IPS-15b (cell line): ENCODE measurements at regions not wholly inside any gene's neighbourhood (a gene's known extent, or its start where the extent isn't known, plus 50 kb on each side); places are given as distances from the start of the nearest gene placed in this dataset.
"Not testable (repeated sequence)": the region's sequence is repeated elsewhere in the genome, so short reads cannot be mapped to it uniquely, and the experiment has no call there.

Experiments
- H3K27me3 ChIP-seq: one replicate; pipeline ENCODE4 v1.6.1; 2013; ENCODE audit warnings: low read length; ENCODE audit not compliant: control insufficient read depth, insufficient read depth
- H3K36me3 ChIP-seq: one replicate; pipeline ENCODE4 v1.6.1; 2013; ENCODE audit warnings: low read length; ENCODE audit not compliant: control insufficient read depth, insufficient read depth
- H3K4me1 ChIP-seq: one replicate; pipeline ENCODE4 v1.6.1; 2013; ENCODE audit warnings: mild to moderate bottlenecking, low read length; ENCODE audit not compliant: control insufficient read depth, insufficient read depth
- H3K4me3 ChIP-seq: one replicate; pipeline ENCODE4 v1.5.1; 2013; ENCODE audit warnings: low read depth, low read length
- H3K9ac ChIP-seq: one replicate; pipeline ENCODE4 v1.6.1; 2013; ENCODE audit warnings: low read depth, mild to moderate bottlenecking, low read length
- H3K9me3 ChIP-seq: one replicate; pipeline ENCODE4 v1.6.1; 2013; ENCODE audit warnings: mild to moderate bottlenecking, low read length; ENCODE audit not compliant: control insufficient read depth, insufficient read depth

DNA sequence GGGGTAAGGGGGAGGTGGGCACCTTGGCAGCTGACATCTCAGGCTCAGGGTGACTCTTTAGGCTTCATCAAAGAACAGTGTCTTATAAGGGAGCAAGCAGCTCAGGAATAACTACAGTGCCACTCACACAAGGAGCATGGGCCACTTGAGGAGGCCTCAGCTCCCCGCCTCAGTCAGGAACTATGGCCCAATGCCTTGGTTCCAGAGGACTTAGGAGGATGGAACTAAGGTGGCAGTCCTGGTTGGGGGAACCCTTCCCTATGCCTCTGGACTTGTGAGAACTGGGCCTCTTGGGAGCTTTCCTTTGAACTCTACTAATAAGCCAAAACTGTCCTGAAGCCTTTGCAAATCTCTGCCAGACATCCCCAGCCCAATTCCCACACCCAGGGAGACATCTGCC, 160.6 kb downstream of the EFNB1 start:
- Histone ChIP-seq H3K9me3 (no peaks in the 10 kb centered on the region), H3K4me1 (no peaks in the 10 kb centered on the region)

GRCh38 chrX:68988865-68989264, 160.0 kb downstream of the EFNB1 start:
- H3K4me3 ChIP-seq, result no peak overlapping the region
- peaks cover 6% of the 10 kb centered on the region for H3K27me3 ChIP-seq
- no peak overlapping the region for H3K9ac ChIP-seq
- H3K4me1 ChIP-seq, result no peaks in the 10 kb centered on the region
- no peaks in the 10 kb centered on the region for H3K36me3 ChIP-seq
- H3K9me3 ChIP-seq, result no peaks in the 10 kb centered on the region

More for the DNA sequence above, 160.6 kb downstream of the EFNB1 start:
- Histone ChIP-seq H3K27me3 (peaks cover 6% of the 10 kb centered on the region), H3K4me3 (no peak overlapping the region), H3K36me3 (no peaks in the 10 kb centered on the region), H3K9ac (no peak overlapping the region)

DNA sequence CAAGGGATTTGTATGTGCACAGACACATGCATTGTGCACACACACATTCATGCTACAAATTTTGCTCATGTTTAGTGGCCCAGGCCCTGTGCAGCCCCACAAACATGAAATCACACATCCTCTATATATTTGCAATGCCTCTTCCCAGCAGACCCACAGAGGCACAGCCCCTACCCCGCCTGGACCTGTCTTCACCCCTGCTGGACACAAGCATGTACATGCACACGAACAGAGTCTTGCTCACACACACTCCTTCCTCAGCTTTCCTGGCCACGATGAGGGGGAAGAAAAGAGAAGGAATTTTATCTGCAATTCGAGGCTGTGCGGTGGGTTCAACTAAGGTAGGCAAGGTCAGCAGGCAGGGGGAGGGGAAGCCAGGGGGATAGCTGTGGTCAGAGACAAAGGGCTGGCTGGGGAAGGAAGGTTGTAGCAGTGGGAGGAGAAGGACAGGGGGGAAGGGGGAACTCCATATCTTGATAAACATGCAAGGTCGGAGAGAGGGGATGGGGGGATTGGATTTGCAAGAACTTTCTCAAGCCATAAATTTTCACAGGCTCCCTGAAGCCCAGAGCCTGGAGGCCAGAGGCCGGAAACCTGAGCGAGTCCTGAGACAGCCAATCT, 156.4 kb downstream of the EFNB1 start:
- Histone ChIP-seq H3K9me3 (no peaks in the 10 kb centered on the region), H3K27me3 (no peaks in the 10 kb centered on the region), H3K36me3 (no peaks in the 10 kb centered on the region), H3K4me3 (no peak overlapping the region), H3K9ac (no peak overlapping the region), H3K4me1 (no peaks in the 10 kb centered on the region)

- Histone ChIP-seq H3K9ac (no peak overlapping the region), H3K36me3 (no peaks in the 10 kb centered on the region), H3K27me3 (no peaks in the 10 kb centered on the region), H3K9me3 (no peaks in the 10 kb centered on the region), H3K4me1 (no peaks in the 10 kb centered on the region), H3K4me3 (no peak overlapping the region)
Observed at GRCh38 chrX:68983004-68983857, 154.4 kb downstream of the EFNB1 start.

GRCh38 chrX:68982476-68982875, 153.7 kb downstream of the EFNB1 start:
- Histone ChIP-seq H3K4me1 (no peaks in the 10 kb centered on the region), H3K9me3 (no peaks in the 10 kb centered on the region), H3K27me3 (no peaks in the 10 kb centered on the region), H3K9ac (no peak overlapping the region), H3K36me3 (no peaks in the 10 kb centered on the region), H3K4me3 (no peak overlapping the region)

DNA sequence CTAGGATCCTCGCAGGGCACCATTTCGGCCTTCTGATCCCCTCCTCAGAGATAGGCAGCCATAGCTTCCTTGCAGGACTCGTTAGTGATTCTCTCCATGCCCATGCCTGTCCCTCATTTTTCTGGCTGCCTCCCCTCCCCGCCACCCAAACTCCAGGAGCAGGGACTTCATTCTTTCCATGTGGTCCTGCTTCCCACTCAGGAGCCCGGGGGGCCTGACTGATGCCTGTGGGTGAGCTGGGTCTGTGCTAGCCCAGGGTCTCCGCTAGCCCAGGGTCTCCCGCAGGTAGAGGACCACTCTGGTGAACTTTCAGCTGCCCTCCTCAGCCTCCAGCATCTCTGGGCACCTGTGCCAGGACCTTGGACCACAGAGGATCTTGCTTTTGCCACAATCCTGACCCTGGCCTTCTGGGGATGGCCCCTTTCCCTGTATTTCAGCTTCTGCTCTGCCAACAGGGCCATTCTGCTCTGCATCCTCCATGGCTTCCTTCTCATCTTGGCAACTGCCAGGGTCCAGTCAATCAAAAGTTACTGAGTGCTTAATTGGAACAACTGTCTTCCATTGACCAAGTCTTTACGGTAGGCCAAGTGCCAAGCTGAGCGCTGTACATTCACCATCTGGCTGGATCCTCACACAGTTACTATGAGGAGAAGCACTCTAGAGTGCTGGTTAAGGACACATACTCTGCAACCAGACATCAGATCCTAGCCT, 152.2 kb downstream of the EFNB1 start:
- no peaks in the 10 kb centered on the region for H3K27me3 ChIP-seq
- H3K9me3 ChIP-seq, result no peaks in the 10 kb centered on the region
- no peak overlapping the region for H3K9ac ChIP-seq
- H3K4me3 ChIP-seq, result no peak overlapping the region
- H3K36me3 ChIP-seq, result no peaks in the 10 kb centered on the region
- H3K4me1 ChIP-seq, result no peaks in the 10 kb centered on the region

GRCh38 chrX:68978655-68979054, 149.8 kb downstream of the EFNB1 start:
- Histone ChIP-seq H3K9me3 (no peaks in the 10 kb centered on the region), H3K4me3 (no peak overlapping the region), H3K27me3 (no peaks in the 10 kb centered on the region), H3K9ac (no peak overlapping the region), H3K4me1 (no peaks in the 10 kb centered on the region), H3K36me3 (no peaks in the 10 kb centered on the region)

DNA sequence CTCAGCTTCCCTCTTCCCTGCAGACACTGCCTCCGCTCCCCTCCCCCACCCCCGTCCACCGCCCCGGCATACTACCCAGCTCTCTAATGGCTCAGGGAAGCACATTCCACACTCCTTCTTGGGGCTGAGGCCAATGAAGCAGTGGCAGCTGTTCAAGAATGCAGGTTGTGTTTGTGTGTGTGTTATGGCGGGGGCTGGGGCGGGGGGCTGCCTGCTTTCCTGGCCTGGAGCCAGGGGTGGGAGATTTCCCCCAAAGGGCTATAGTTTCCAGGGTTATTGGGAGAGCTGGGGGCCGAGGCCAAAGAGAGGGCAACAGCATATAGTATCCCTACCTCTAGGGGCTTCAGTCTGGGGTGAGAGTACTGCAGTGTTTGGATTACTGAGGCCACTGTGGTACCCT, 149.4 kb downstream of the EFNB1 start:
- Histone ChIP-seq H3K36me3 (no peaks in the 10 kb centered on the region), H3K4me1 (no peaks in the 10 kb centered on the region), H3K27me3 (no peaks in the 10 kb centered on the region), H3K9me3 (no peaks in the 10 kb centered on the region), H3K9ac (no peak overlapping the region), H3K4me3 (no peak overlapping the region)

DNA sequence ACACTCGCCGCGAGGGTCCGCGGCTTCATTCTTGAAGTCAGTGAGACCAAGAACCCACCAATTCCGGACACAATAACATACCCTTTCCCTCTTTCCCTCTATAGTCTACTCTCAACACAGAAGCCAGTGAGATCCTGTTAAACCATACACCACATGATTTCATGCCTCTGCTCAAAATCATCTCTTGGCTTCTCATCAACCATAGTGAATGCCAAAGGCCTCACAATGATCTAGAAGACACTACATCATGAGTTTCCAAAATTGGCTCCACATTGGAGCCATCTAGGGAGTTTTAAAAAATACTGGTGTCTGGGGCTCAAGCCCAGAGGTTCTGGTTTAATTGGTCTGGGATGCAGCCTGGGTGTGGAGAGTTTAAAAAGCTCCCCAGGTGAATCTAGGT, 124.5 kb downstream of the EFNB1 start:
- Histone ChIP-seq H3K27me3 (no peaks in the 10 kb centered on the region), H3K4me3 (no peak overlapping the region), H3K36me3 (no peaks in the 10 kb centered on the region), H3K4me1 (no peaks in the 10 kb centered on the region), H3K9ac (no peak overlapping the region), H3K9me3 (peaks cover 3% of the 10 kb centered on the region)

- not testable (repeated sequence) for H3K9me3 ChIP-seq, H3K4me1 ChIP-seq, H3K4me3 ChIP-seq, H3K9ac ChIP-seq, H3K27me3 ChIP-seq, H3K36me3 ChIP-seq
Observed at GRCh38 chrX:68951942-68952619, 123.3 kb downstream of the EFNB1 start.

DNA sequence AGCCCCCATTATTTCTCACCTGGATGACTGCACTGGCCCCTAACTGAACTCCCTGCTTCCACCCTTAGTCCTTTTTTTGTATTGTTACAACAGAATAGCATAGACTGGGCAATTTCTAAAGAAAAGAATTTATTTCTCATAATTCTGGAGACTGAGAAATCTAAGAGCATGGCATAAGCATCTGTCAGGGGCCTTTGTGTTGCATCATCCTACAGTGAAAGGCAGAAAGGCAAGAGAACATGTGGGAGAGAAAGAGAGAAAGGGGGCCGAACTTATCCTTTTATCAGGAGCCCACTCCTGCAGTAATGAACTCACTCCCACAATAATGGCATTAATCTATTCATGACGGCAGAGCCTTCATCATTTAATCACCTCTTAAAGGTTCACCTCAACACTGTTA, 122.1 kb downstream of the EFNB1 start:
- Histone ChIP-seq H3K27me3 (no peaks in the 10 kb centered on the region), H3K9ac (no peak overlapping the region), H3K4me3 (no peak overlapping the region), H3K36me3 (no peaks in the 10 kb centered on the region), H3K4me1 (no peaks in the 10 kb centered on the region), H3K9me3 (peaks cover 3% of the 10 kb centered on the region)
